Kidney (tissue), 13 donors: ENCODE measurements at regions not wholly inside any gene's neighbourhood (a gene's known extent, or its start where the extent isn't known, plus 50 kb on each side); places are given as distances from the start of the nearest gene placed in this dataset.

Experiments
- DNase-seq, 5 donors: peaks; one replicate each; pipeline ENCODE4 v3.0.0-alpha.2; 2013 to 2020
- FAIRE-seq: peaks from 2 replicates; lab custom pipeline; 2012; peaks lifted over from hg19 to GRCh38; lab: Jason Lieb, UNC
- H3K27ac ChIP-seq, 2 donors: one replicate each; pipeline ENCODE4 v1.7.0; 2013; ENCODE audit warnings: low read depth in 2 of 2, low read length in 2 of 2, inconsistent platforms in 1 of 2
- H3K27me3 ChIP-seq: one replicate; pipeline ENCODE4 v1.7.1; 2013; ENCODE audit warnings: low read length, inconsistent platforms; ENCODE audit not compliant: control insufficient read depth, insufficient read depth
- H3K36me3 ChIP-seq, 3 donors: one replicate each; pipeline versions ENCODE4 v1.7.0 to v1.7.1; 2013; ENCODE audit warnings: low read length in 3 of 3, control low read depth in 1 of 3, inconsistent platforms in 1 of 3; ENCODE audit not compliant: insufficient read depth in 3 of 3, control insufficient read depth in 2 of 3
- H3K4me1 ChIP-seq, 3 donors: one replicate each; pipeline versions ENCODE4 v1.7.0 to v1.7.1; 2013; ENCODE audit warnings: low read length in 3 of 3, inconsistent platforms in 1 of 3, low read depth in 1 of 3; ENCODE audit not compliant: control insufficient read depth in 2 of 3, insufficient read depth in 2 of 3
- H3K4me3 ChIP-seq, 3 donors: one replicate each; pipeline versions ENCODE4 v1.7.0 to v1.8.1; 2013; ENCODE audit warnings: low read length in 3 of 3, control low read depth in 1 of 3, inconsistent platforms in 1 of 3
- H3K9ac ChIP-seq, 3 donors: one replicate each; pipeline versions ENCODE4 v1.7.0 to v1.7.1; 2013; ENCODE audit warnings: low read length in 3 of 3, control low read depth in 1 of 3, inconsistent platforms in 1 of 3
- H3K9me3 ChIP-seq, 3 donors: one replicate each; pipeline versions ENCODE4 v1.7.0 to v1.7.1; 2013; ENCODE audit warnings: low read length in 3 of 3, control low read depth in 1 of 3, inconsistent platforms in 1 of 3; ENCODE audit not compliant: control insufficient read depth in 2 of 3, insufficient read depth in 1 of 3
- CTCF ChIP-seq: IDR thresholded peaks from 3 replicates; pipeline ENCODE4 v1.5.1; 2012; ENCODE audit warnings: mild to moderate bottlenecking, moderate library complexity, borderline replicate concordance; ENCODE audit not compliant: insufficient read depth; ENCODE audit errors: extremely low read depth
- intact Hi-C: fragments of 100-400 bp; cut with DNase I; formaldehyde crosslinking; loops from one replicate; pipeline ENCODE4 v1.11.1; 2022
- donor health status: control.
- donor health status: control.
- donor health status: control.
- donor health status: control.
- donor health status: control.
- donor health status: DM: yes; HTN: yes; CAD: no.
- donor health status: Normal renal cell carcinoma (clear cell type).

GRCh38 chr12:77746096-77746495 is 84.6 kb upstream of the NAV3 start:
- no peak overlapping the region for H3K9ac ChIP-seq
- intact Hi-C loops = no loop called here
- no peak overlapping the region for H3K4me3 ChIP-seq
- DNase-seq (peak in 1 of 5 donors; percentile 62), FAIRE-seq (no peak)
- H3K9me3 ChIP-seq = no peaks in the 10 kb centered on the region
- no peaks in the 10 kb centered on the region for H3K36me3 ChIP-seq
- H3K27ac ChIP-seq = no peak overlapping the region
- TF ChIP-seq CTCF = no peak
- no peaks in the 10 kb centered on the region for H3K27me3 ChIP-seq
- no peaks in the 10 kb centered on the region for H3K4me1 ChIP-seq

GRCh38 chr12:77745624-77746023 is 85.1 kb upstream of the NAV3 start:
- no peak for FAIRE-seq
- no peak overlapping the region for H3K4me3 ChIP-seq
- no peaks in the 10 kb centered on the region for H3K27me3 ChIP-seq
- no peak overlapping the region for H3K27ac ChIP-seq
- DNase-seq = no peak
- no peak overlapping the region for H3K9ac ChIP-seq
- TF ChIP-seq CTCF = no peak
- no peaks in the 10 kb centered on the region for H3K9me3 ChIP-seq
- intact Hi-C loops = no loop called here
- H3K4me1 ChIP-seq = no peaks in the 10 kb centered on the region
- H3K36me3 ChIP-seq = no peaks in the 10 kb centered on the region

- no peak overlapping the region for H3K27ac ChIP-seq
- H3K4me3 ChIP-seq = no peak overlapping the region
- H3K36me3 ChIP-seq = no peaks in the 10 kb centered on the region
- no peak for DNase-seq
- no peaks in the 10 kb centered on the region for H3K4me1 ChIP-seq
- intact Hi-C loops = no loop called here
- no peak for TF ChIP-seq CTCF
- no peaks in the 10 kb centered on the region for H3K9me3 ChIP-seq
- H3K9ac ChIP-seq = no peak overlapping the region
- no peaks in the 10 kb centered on the region for H3K27me3 ChIP-seq
- no peak for FAIRE-seq
Measured at GRCh38 chr12:77742631-77743030, 88.1 kb upstream of the NAV3 start.

- Histone ChIP-seq H3K4me3 (no peak overlapping the region), H3K27ac (no peak overlapping the region), H3K27me3 (no peaks in the 10 kb centered on the region), H3K36me3 (no peaks in the 10 kb centered on the region), H3K9me3 (no peaks in the 10 kb centered on the region), H3K4me1 (no peaks in the 10 kb centered on the region), H3K9ac (no peak overlapping the region)
- no peak for FAIRE-seq
- no peak for TF ChIP-seq CTCF
- intact Hi-C loops = no loop called here
- DNase-seq = no peak
Measured at GRCh38 chr12:77741974-77742517, 88.6 kb upstream of the NAV3 start.
